MM.1S (cell line): ENCODE measurements at regions not wholly inside any gene's neighbourhood (a gene's known extent, or its start where the extent isn't known, plus 50 kb on each side); places are given as distances from the start of the nearest gene placed in this dataset.

Experiments used
- EZH2 ChIP-seq: fragments of 300-600 bp; sonication (generic); optimal IDR thresholded peaks from 2 replicates; pipeline ENCODE3; 2017; ENCODE audit warnings: low read depth, mild to moderate bottlenecking, antibody characterized with exemption, low read length, mixed read lengths
- TF ChIP-seq, protein P1 (sequence below): fragments of 300-600 bp; sonication (generic); IDR thresholded peaks from 2 replicates; pipeline ENCODE4 v1.5.1; 2016; ENCODE audit warnings: antibody characterized with exemption, low read length, mixed read lengths

DNA sequence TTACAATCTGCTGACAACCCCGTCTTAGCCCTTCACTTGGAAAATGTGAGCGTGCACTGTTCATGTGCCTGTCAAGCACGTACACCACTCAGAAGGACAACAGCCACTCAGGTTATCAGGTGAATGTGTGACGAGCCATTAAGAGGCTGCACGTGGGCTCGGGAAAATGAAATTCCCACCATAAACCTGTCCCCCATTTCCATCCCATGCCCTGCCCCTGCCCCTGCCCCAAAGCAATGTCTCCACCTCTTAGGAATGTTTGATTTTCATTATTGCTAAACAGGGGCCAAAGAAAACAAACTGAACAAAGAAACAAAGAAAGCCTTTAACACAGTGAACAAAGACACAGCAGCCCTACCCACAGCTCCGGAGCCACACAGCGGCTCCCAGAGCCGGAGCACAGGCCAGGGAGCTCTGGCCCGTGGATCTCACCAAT is 90.5 kb downstream of the TMEM18 start:
- TF ChIP-seq, protein P1, sequence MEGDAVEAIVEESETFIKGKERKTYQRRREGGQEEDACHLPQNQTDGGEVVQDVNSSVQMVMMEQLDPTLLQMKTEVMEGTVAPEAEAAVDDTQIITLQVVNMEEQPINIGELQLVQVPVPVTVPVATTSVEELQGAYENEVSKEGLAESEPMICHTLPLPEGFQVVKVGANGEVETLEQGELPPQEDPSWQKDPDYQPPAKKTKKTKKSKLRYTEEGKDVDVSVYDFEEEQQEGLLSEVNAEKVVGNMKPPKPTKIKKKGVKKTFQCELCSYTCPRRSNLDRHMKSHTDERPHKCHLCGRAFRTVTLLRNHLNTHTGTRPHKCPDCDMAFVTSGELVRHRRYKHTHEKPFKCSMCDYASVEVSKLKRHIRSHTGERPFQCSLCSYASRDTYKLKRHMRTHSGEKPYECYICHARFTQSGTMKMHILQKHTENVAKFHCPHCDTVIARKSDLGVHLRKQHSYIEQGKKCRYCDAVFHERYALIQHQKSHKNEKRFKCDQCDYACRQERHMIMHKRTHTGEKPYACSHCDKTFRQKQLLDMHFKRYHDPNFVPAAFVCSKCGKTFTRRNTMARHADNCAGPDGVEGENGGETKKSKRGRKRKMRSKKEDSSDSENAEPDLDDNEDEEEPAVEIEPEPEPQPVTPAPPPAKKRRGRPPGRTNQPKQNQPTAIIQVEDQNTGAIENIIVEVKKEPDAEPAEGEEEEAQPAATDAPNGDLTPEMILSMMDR: no peak
- no peak for TF ChIP-seq EZH2
